KMS-11 (cell line): ENCODE measurements at regions not wholly inside any gene's neighbourhood (a gene's known extent, or its start where the extent isn't known, plus 50 kb on each side); places are given as distances from the start of the nearest gene placed in this dataset.

Experiments
- H2AFZ ChIP-seq: fragments of 200-600 bp; sonication (generic); 2 replicates; pipeline ENCODE4 v1.6.1; 2016; ENCODE audit warnings: antibody characterized with exemption, mixed run types, low read depth
- H3K27ac ChIP-seq: fragments of 200-600 bp; sonication (generic); 2 replicates; pipeline ENCODE4 v1.6.1; 2016; ENCODE audit warnings: mild to moderate bottlenecking, mixed run types
- H3K27me3 ChIP-seq: fragments of 200-600 bp; sonication (generic); 2 replicates; pipeline ENCODE4 v1.6.1; 2017; ENCODE audit warnings: mild to moderate bottlenecking, low read depth, mixed run types, moderate library complexity; ENCODE audit not compliant: insufficient read depth
- H3K36me3 ChIP-seq: fragments of 200-600 bp; sonication (generic); 2 replicates; pipeline ENCODE4 v1.6.1; 2017; ENCODE audit warnings: mild to moderate bottlenecking, mixed run types; ENCODE audit not compliant: insufficient read depth
- H3K4me1 ChIP-seq: fragments of 200-600 bp; sonication (generic); 2 replicates; pipeline ENCODE4 v1.6.1; 2016; ENCODE audit warnings: mild to moderate bottlenecking, low read depth, mixed run types; ENCODE audit not compliant: poor library complexity, severe bottlenecking
- H3K4me2 ChIP-seq: fragments of 200-600 bp; sonication (generic); 2 replicates; pipeline ENCODE4 v1.7.0; 2016; ENCODE audit warnings: mild to moderate bottlenecking, mixed run types
- H3K4me3 ChIP-seq: fragments of 200-600 bp; sonication (generic); IDR thresholded peaks from 2 replicates; pipeline ENCODE4 v1.6.1; 2017; ENCODE audit warnings: low read depth, low read length, mixed read lengths; ENCODE audit not compliant: insufficient read depth
- H3K79me2 ChIP-seq: fragments of 200-600 bp; sonication (generic); 2 replicates; pipeline ENCODE4 v1.6.1; 2016; ENCODE audit warnings: low read depth, mixed run types; ENCODE audit not compliant: insufficient read depth
- H3K9ac ChIP-seq: fragments of 200-600 bp; sonication (generic); 2 replicates; pipeline ENCODE4 v1.6.1; 2016; ENCODE audit warnings: mild to moderate bottlenecking, mixed run types
- H4K20me1 ChIP-seq: fragments of 200-600 bp; sonication (generic); 2 replicates; pipeline ENCODE4 v1.6.1; 2016; ENCODE audit warnings: mild to moderate bottlenecking, mixed run types; ENCODE audit not compliant: insufficient read depth
- TF ChIP-seq, protein P1 (sequence below): fragments of 200-600 bp; sonication (generic); conservative IDR thresholded peaks from 2 replicates; pipeline ENCODE4 v1.6.1; 2017; ENCODE audit warnings: low read depth, mild to moderate bottlenecking, antibody characterized with exemption, low read length, moderate library complexity, mixed read lengths

DNA sequence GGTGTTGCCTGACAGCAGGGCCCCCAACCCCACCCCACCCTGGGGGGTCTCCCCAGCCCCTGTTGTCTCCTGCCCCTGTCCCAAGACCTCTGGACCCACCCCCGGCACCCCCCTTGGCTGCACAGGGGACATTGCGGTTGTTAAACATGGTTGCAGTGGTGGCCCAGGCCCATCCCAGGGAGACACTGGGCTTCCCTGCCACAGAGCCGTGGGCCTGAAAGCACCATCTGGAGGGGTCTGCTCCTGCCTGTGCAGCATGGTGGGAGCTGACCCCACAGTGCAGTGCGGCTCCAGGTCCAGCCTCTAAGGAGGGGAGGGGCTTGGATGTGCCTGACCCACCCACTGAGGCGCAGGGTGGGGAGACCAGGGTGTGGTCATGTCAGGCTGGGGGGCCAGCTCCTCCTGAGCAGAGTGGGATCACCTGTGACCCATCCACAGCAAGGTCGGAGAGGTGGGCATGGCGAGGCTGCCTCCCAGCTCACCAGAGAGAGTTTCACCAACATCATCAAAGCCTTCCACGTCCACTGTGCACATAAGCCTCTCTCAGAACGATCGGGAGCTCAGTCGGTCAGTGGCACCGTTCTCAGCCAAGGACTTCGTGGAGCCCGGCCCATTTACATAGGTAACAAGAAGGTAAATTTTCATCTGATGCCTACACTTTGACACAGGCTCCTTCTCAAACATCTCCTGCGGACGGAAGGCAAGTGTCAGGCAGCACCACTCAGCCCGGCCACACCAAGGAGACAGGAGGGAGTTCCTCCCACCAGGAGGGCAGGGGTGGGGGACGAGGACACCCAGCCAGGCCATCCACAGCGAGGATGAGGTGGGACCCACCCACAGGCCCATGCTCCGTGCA lies 201.1 kb downstream of the BRD1 start:
- Histone ChIP-seq H3K4me1 (no peaks in the 10 kb centered on the region), H3K4me2 (no peak overlapping the region), H3K27me3 (peaks cover 4% of the 10 kb centered on the region; the same call in 1 of the 2 replicates), H2AFZ (no peak overlapping the region), H3K9ac (no peak overlapping the region), H3K36me3 (no peaks in the 10 kb centered on the region), H4K20me1 (no peaks in the 10 kb centered on the region), H3K27ac (no peak overlapping the region), H3K79me2 (no peaks in the 10 kb centered on the region), H3K4me3 (no peak overlapping the region)
- TF ChIP-seq, protein P1, sequence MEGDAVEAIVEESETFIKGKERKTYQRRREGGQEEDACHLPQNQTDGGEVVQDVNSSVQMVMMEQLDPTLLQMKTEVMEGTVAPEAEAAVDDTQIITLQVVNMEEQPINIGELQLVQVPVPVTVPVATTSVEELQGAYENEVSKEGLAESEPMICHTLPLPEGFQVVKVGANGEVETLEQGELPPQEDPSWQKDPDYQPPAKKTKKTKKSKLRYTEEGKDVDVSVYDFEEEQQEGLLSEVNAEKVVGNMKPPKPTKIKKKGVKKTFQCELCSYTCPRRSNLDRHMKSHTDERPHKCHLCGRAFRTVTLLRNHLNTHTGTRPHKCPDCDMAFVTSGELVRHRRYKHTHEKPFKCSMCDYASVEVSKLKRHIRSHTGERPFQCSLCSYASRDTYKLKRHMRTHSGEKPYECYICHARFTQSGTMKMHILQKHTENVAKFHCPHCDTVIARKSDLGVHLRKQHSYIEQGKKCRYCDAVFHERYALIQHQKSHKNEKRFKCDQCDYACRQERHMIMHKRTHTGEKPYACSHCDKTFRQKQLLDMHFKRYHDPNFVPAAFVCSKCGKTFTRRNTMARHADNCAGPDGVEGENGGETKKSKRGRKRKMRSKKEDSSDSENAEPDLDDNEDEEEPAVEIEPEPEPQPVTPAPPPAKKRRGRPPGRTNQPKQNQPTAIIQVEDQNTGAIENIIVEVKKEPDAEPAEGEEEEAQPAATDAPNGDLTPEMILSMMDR: no peak

DNA sequence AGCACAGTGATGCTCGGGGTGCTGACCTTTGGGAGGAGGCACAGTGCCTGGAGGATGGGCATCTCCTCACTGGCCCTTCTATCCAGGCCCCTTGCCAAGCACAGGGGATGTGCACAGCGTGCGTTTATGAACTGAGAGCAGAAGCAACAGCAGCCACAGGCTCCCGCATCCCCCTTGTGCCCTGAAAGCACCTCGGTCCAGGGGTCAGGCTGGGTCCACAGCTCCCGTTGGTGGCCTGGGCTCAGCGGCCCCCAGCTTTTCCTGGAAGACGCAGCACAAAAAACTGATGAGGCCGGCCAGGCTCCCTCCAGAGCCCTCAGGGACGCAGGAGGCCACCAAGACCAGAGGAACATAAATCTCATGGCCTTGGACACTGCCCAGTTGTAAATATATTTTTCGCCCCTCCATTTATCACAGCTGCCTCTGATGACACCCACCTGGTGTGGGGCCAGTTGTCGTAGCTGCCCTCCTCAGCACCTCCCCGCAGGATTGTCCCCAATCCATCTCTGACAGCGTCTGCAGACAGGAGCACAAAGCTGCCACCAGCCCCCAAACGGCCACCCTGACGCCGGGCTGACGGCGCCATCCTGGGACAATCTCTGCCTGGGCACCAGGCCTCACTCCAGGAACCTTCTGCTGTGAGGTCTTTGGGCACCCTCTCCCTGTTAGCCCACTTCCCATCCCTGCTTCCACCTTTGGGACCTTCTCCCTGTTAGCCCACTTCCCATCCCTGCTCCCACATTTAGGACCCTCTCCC lies 203.1 kb downstream of the BRD1 start:
- H3K4me2 ChIP-seq: no peak overlapping the region
- H2AFZ ChIP-seq: no peak overlapping the region
- H3K27me3 ChIP-seq: peaks cover 9% of the 10 kb centered on the region; the same call in 1 of the 2 replicates
- H3K4me3 ChIP-seq: no peak overlapping the region
- H3K36me3 ChIP-seq: no peaks in the 10 kb centered on the region
- H3K79me2 ChIP-seq: no peaks in the 10 kb centered on the region
- H3K4me1 ChIP-seq: no peaks in the 10 kb centered on the region
- no peak overlapping the region for H3K27ac ChIP-seq
- no peak overlapping the region for H3K9ac ChIP-seq
- no peaks in the 10 kb centered on the region for H4K20me1 ChIP-seq
- TF ChIP-seq, protein P1: no peak

DNA sequence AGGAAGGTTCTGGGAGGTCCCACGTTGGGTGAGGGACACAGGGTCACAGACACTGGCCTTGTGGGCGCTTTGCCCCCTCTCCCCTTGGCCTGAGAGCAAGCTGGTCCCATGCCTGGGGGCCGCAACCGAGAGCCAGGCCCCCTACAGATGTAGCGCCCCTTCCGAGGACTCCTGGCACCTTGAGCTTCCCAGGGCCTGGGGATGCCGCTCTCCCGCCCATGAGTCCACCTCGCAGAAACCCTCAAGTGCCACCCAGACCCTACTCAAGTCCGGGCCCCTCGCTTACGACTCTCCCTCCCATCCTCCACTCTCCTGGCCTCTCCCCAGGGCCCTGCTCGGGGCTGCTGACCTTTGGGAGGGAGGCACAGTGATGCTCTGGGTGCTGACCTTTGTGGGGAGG lies 204.0 kb downstream of the BRD1 start:
- Histone ChIP-seq H2AFZ (no peak overlapping the region), H3K36me3 (no peaks in the 10 kb centered on the region), H3K27ac (no peak overlapping the region), H3K4me1 (no peaks in the 10 kb centered on the region), H3K9ac (no peak overlapping the region), H3K79me2 (no peaks in the 10 kb centered on the region), H3K27me3 (peaks cover 10% of the 10 kb centered on the region; the same call in 1 of the 2 replicates), H3K4me2 (no peak overlapping the region), H3K4me3 (no peak overlapping the region), H4K20me1 (no peaks in the 10 kb centered on the region)
- TF ChIP-seq, protein P1: no peak

DNA sequence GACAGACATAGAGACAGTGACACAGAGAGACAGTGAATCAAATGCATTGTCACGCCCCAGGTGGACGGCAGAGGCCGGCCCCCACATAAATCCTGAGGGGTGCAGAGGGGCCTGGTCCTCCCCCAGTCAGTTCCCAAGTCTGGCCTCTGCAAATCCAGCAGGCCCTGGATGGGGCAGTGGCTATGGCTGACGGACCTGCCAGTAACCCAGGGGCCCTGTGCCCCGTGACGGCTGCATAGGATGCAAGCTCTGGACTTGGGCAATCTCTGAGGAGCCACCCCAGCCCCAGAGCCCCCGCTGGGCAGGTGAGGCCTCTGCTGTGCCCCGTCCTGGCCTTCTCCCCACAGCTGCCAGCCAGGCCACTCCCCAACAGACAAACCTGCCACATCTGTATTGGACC lies 204.5 kb downstream of the BRD1 start:
- Histone ChIP-seq H2AFZ (no peak overlapping the region), H3K4me2 (no peak overlapping the region), H3K36me3 (no peaks in the 10 kb centered on the region), H4K20me1 (no peaks in the 10 kb centered on the region), H3K27me3 (peaks cover 11% of the 10 kb centered on the region; the same call in 1 of the 2 replicates), H3K4me1 (no peaks in the 10 kb centered on the region), H3K9ac (no peak overlapping the region), H3K27ac (no peak overlapping the region), H3K79me2 (no peaks in the 10 kb centered on the region), H3K4me3 (no peak overlapping the region)
- TF ChIP-seq, protein P1: no peak
